ENCODE measurements at regions not wholly inside any gene's neighbourhood (a gene's known extent, or its start where the extent isn't known, plus 50 kb on each side); places are given as distances from the start of the nearest gene placed in this dataset.

GRCh38 chr2:196480653-196481323, 158.7 kb upstream of the CCDC150 start:
- Histone ChIP-seq H3K4me1 (replicated peaks in 1 of 2) (no peaks in the 10 kb centered on the region), H3K4me3 (no peak overlapping the region)

GRCh38 chr2:196481324-196481697, 158.2 kb upstream of the CCDC150 start:
- Histone ChIP-seq H3K36me3 (replicated peaks in 1 of 2) (no peaks in the 10 kb centered on the region), H3K4me3 (no peak overlapping the region), H3K27me3 (no peaks in the 10 kb centered on the region), H3K9me3 (replicated peaks in 1 of 3) (no peaks in the 10 kb centered on the region), H3K4me1 (replicated peaks in 1 of 2) (no peaks in the 10 kb centered on the region), H3K27ac (no peak overlapping the region)
- DNase-seq, result no peak
- 68 to 74% (median 71%) methylated on average over 3 of the region's 3 CpGs for WGBS, 4 donors
- TF ChIP-seq, protein P1, sequence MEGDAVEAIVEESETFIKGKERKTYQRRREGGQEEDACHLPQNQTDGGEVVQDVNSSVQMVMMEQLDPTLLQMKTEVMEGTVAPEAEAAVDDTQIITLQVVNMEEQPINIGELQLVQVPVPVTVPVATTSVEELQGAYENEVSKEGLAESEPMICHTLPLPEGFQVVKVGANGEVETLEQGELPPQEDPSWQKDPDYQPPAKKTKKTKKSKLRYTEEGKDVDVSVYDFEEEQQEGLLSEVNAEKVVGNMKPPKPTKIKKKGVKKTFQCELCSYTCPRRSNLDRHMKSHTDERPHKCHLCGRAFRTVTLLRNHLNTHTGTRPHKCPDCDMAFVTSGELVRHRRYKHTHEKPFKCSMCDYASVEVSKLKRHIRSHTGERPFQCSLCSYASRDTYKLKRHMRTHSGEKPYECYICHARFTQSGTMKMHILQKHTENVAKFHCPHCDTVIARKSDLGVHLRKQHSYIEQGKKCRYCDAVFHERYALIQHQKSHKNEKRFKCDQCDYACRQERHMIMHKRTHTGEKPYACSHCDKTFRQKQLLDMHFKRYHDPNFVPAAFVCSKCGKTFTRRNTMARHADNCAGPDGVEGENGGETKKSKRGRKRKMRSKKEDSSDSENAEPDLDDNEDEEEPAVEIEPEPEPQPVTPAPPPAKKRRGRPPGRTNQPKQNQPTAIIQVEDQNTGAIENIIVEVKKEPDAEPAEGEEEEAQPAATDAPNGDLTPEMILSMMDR (IDR thresholded peaks at IDR 0.05), result no peak
- TF ChIP-seq POLR2A (IDR thresholded peaks at IDR 0.05), result no peak
- intact Hi-C loops (cut with DNase I), result no loop called here

More at GRCh38 chr2:196480653-196481323, 158.7 kb upstream of the CCDC150 start:
- Histone ChIP-seq H3K27ac (no peak overlapping the region), H3K27me3 (no peaks in the 10 kb centered on the region), H3K9me3 (replicated peaks in 1 of 3) (no peaks in the 10 kb centered on the region), H3K36me3 (replicated peaks in 1 of 2) (no peaks in the 10 kb centered on the region)
- intact Hi-C loops (cut with DNase I), result no loop called here
- WGBS, 4 donors, result 91 to 97% (median 93%) methylated on average over 2 of the region's 2 CpGs
- no peak for TF ChIP-seq POLR2A (IDR thresholded peaks at IDR 0.05)
- TF ChIP-seq, protein P1 (IDR thresholded peaks at IDR 0.05), result no peak
- no peak for DNase-seq

DNA sequence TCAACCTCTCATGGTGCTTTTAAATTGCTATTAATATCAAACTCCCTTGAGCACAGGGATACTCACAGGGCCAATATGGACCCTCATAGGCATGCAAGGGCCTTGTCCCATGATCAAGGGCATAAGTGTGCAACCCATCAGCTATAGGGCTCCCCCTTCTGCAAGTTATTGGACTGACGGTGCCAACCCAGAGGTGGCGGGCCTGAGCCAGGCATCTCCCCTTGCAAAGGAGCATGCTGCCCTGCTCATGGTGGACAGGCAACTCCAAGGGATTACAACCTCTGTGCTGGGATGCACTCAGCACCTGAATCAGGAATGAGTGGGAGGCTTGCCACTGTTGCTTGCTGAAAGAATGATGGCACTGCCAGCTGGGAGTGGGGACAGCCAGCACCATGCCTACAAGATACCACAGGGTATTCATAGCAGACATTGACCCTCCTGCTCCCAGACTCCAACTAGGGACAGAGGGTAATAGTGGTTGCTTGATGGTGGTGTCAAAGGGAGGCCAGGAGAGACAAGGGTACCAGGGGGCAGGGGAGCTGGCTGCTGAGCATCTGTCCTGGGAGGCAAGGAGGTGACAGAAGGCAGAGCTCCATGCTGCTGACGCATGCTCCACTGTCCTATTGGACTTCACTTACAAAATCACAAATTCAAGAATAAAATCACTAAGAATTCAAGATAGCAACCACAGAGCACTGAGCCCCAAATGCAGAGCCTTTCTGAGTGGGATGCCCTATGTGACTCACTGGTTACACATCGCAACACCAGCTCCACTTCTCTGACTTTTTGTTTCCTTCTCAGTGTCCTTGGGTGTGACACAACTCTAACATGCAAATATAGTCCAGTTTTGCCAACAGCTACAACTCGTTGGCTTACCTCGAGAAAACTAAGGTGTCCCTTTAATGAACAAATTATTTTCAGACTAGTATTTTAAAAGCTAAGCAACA, 157.1 kb upstream of the CCDC150 start:
- Histone ChIP-seq H3K36me3 (replicated peaks in 1 of 2) (no peaks in the 10 kb centered on the region), H3K4me1 (replicated peaks in 1 of 2) (no peaks in the 10 kb centered on the region), H3K27me3 (no peaks in the 10 kb centered on the region), H3K9me3 (replicated peaks in 1 of 3) (no peaks in the 10 kb centered on the region), H3K4me3 (no peak overlapping the region), H3K27ac (no peak overlapping the region)
- no peak for TF ChIP-seq POLR2A (IDR thresholded peaks at IDR 0.05)
- TF ChIP-seq, protein P1 (IDR thresholded peaks at IDR 0.05), result no peak
- DNase-seq, result no peak
- intact Hi-C loops (cut with DNase I), result no loop called here
- WGBS, 4 donors, result 69 to 72% (median 71%) methylated on average over 4 to 6 of the region's 6 CpGs

DNA sequence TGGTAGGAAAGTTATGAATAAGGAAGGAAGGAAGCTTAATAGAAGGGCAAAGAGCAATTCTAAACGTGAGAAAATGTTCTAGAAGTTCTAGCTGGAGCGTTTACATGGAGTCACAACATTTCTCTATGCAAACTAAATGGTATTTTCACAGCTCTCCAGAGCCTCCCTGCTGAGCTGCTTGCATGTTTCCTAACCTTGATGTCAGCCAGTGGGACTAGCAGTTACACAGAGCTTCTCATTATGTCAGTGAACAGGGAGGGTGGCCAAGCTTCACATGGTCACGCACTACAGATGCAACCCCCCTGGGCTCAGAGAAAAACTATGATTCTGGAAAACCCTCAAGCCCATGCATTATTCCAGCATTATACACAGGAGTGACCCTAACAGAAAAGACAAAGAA, 153.4 kb upstream of the CCDC150 start:
- Histone ChIP-seq H3K27me3 (no peaks in the 10 kb centered on the region), H3K9me3 (replicated peaks in 1 of 3) (no peaks in the 10 kb centered on the region), H3K27ac (no peak overlapping the region), H3K4me3 (no peak overlapping the region), H3K4me1 (replicated peaks in 1 of 2) (no peaks in the 10 kb centered on the region), H3K36me3 (replicated peaks in 1 of 2) (no peaks in the 10 kb centered on the region)
- DNase-seq, result no peak
- TF ChIP-seq, protein P1 (IDR thresholded peaks at IDR 0.05), result no peak
- WGBS, 4 donors, result 72 to 79% (median 74%) methylated on average over 3 of the region's 3 CpGs
- intact Hi-C loops (cut with DNase I), result no loop called here

All from adrenal gland (tissue), 9 donors.